Astrocyte (in vitro differentiated cells and primary cell): ENCODE measurements at regions not wholly inside any gene's neighbourhood (a gene's known extent, or its start where the extent isn't known, plus 50 kb on each side); places are given as distances from the start of the nearest gene placed in this dataset.

Source experiments
- DNase-seq: peaks from one replicate; pipeline ENCODE4 v3.0.0-alpha.2; 2010; ENCODE audit warnings: low read depth
- FAIRE-seq: peaks from 2 replicates; lab custom pipeline; 2011; peaks lifted over from hg19 to GRCh38; lab: Jason Lieb, UNC
- H2AFZ ChIP-seq: 2 replicates; pipeline ENCODE4 v1.6.0; 2012; ENCODE audit warnings: low read depth, low read length, inconsistent platforms
- H3K27ac ChIP-seq: 2 replicates; pipeline ENCODE4 v1.5.1; 2011; ENCODE audit warnings: low read depth, low read length, inconsistent platforms
- H3K27me3 ChIP-seq: 2 replicates; pipeline ENCODE4 v1.6.0; 2011; ENCODE audit warnings: low read length, inconsistent platforms; ENCODE audit not compliant: insufficient read depth
- H3K36me3 ChIP-seq: 2 replicates; pipeline ENCODE4 v1.5.1; 2011; ENCODE audit warnings: low read length, inconsistent platforms; ENCODE audit not compliant: insufficient read depth
- H3K4me1 ChIP-seq: 2 replicates; pipeline ENCODE4 v1.5.1; 2011; ENCODE audit warnings: low read length, inconsistent platforms; ENCODE audit not compliant: insufficient read depth
- H3K4me2 ChIP-seq: 2 replicates; pipeline ENCODE4 v1.6.0; 2012; ENCODE audit warnings: low read length, inconsistent platforms
- H3K4me3 ChIP-seq: 2 replicates; pipeline ENCODE4 v1.5.1; 2011; ENCODE audit warnings: low read depth, mild to moderate bottlenecking, low read length, inconsistent platforms; ENCODE audit not compliant: insufficient read depth
- H3K79me2 ChIP-seq: 2 replicates; pipeline ENCODE4 v1.6.0; 2012; ENCODE audit warnings: mild to moderate bottlenecking, low read length, inconsistent platforms; ENCODE audit not compliant: insufficient read depth
- H3K9ac ChIP-seq: 2 replicates; pipeline ENCODE4 v1.6.0; 2012; ENCODE audit warnings: mild to moderate bottlenecking, low read length, inconsistent platforms
- H3K9me3 ChIP-seq: 2 replicates; pipeline ENCODE4 v1.5.1; 2012; ENCODE audit warnings: low read depth, mild to moderate bottlenecking, low read length, inconsistent platforms; ENCODE audit not compliant: insufficient read depth
- H4K20me1 ChIP-seq: 2 replicates; pipeline ENCODE4 v1.6.0; 2012; ENCODE audit warnings: low read length, inconsistent platforms; ENCODE audit not compliant: insufficient read depth
- H3K27ac Mint-ChIP-seq: one replicate; pipeline ENCODE4 v1.8.0; 2021; ENCODE audit warnings: mild to moderate bottlenecking, mixed read lengths; ENCODE audit not compliant: unreplicated experiment
- H3K27me3 Mint-ChIP-seq: one replicate; pipeline ENCODE4 v1.8.0; 2021; ENCODE audit warnings: low read depth, mixed read lengths; ENCODE audit not compliant: unreplicated experiment
- H3K36me3 Mint-ChIP-seq: one replicate; pipeline ENCODE4 v1.8.0; 2021; ENCODE audit warnings: low read depth, mixed read lengths; ENCODE audit not compliant: unreplicated experiment
- H3K4me1 Mint-ChIP-seq: one replicate; pipeline ENCODE4 v1.8.0; 2021; ENCODE audit warnings: low read depth, mixed read lengths; ENCODE audit not compliant: unreplicated experiment
- H3K4me3 Mint-ChIP-seq: one replicate; pipeline ENCODE4 v1.8.0; 2021; ENCODE audit warnings: mild to moderate bottlenecking, moderate library complexity, mixed read lengths; ENCODE audit not compliant: unreplicated experiment
- H3K9me3 Mint-ChIP-seq: one replicate; pipeline ENCODE4 v1.8.0; 2021; ENCODE audit warnings: mild to moderate bottlenecking, mixed read lengths; ENCODE audit not compliant: unreplicated experiment
- EZH2 ChIP-seq: IDR thresholded peaks from 2 replicates; pipeline ENCODE4 v1.6.1; 2012; ENCODE audit warnings: mild to moderate bottlenecking, low read length, inconsistent platforms; ENCODE audit not compliant: insufficient read depth
- TF ChIP-seq, protein P1 (sequence below): IDR thresholded peaks from 2 replicates; pipeline ENCODE4 v1.5.1; 2011; ENCODE audit warnings: low read depth, mild to moderate bottlenecking, inconsistent platforms, low read length, moderate library complexity; ENCODE audit not compliant: insufficient read depth

DNA sequence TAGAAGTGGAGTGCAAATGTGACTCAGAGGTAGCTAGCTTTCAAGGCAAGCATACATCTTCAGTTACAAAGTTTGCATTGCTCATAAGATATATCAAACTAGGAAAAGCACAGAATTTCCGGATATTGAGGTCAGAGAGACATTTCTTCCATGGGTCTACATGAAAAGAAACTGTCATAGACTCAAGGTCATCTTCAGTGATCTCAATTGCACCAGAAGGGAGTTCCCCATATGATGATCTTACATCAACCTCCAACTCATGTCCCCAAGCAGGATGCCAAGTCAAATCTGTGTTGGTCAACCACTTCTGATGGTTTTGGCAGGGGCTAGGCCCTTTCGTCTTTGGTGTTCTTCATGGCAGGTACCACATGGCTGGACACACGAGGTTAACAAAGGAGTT is 459.9 kb upstream of the MAF start:
- H3K9ac ChIP-seq, result no peak overlapping the region

DNA sequence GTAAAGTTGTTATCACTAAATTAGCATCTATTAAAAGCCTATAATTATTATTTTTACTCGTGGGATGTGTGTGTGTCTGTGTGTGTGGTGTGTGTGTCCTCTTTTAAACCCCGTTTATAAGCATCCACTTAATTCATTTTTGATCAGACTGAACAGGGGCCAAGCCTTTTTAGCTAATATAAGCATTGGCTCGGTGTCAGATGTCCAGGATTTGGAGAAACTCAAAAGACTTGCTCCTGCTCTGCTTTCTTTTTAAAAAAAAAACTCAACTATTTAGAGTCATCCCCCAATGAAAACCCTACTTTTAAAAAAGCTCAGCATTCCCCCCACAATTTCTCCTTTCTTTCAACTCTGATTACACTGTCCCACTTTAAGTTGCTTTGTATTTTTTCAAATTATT is 459.3 kb upstream of the MAF start:
- Mint-ChIP-seq H3K27ac (no peak overlapping the region), H3K36me3 (no peaks in the 10 kb centered on the region), H3K4me3 (no peak overlapping the region), H3K27me3 (peaks cover 8% of the 10 kb centered on the region), H3K4me1 (no peaks in the 10 kb centered on the region), H3K9me3 (no peaks in the 10 kb centered on the region)
- H3K27me3 ChIP-seq, result peaks cover 3% of the 10 kb centered on the region
- no peaks in the 10 kb centered on the region for H3K79me2 ChIP-seq
- no peak overlapping the region for H3K9ac ChIP-seq
- H3K4me1 ChIP-seq, result no peaks in the 10 kb centered on the region
- TF ChIP-seq EZH2, result no peak
- TF ChIP-seq, protein P1, sequence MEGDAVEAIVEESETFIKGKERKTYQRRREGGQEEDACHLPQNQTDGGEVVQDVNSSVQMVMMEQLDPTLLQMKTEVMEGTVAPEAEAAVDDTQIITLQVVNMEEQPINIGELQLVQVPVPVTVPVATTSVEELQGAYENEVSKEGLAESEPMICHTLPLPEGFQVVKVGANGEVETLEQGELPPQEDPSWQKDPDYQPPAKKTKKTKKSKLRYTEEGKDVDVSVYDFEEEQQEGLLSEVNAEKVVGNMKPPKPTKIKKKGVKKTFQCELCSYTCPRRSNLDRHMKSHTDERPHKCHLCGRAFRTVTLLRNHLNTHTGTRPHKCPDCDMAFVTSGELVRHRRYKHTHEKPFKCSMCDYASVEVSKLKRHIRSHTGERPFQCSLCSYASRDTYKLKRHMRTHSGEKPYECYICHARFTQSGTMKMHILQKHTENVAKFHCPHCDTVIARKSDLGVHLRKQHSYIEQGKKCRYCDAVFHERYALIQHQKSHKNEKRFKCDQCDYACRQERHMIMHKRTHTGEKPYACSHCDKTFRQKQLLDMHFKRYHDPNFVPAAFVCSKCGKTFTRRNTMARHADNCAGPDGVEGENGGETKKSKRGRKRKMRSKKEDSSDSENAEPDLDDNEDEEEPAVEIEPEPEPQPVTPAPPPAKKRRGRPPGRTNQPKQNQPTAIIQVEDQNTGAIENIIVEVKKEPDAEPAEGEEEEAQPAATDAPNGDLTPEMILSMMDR, result no peak
- no peak overlapping the region for H3K4me3 ChIP-seq
- H4K20me1 ChIP-seq, result no peaks in the 10 kb centered on the region
- H2AFZ ChIP-seq, result no peak overlapping the region
- no peaks in the 10 kb centered on the region for H3K36me3 ChIP-seq
- no peaks in the 10 kb centered on the region for H3K9me3 ChIP-seq
- DNase-seq (no peak), FAIRE-seq (no peak)
- H3K4me2 ChIP-seq, result no peak overlapping the region
- H3K27ac ChIP-seq, result no peak overlapping the region

More for the DNA sequence above, 459.9 kb upstream of the MAF start:
- H3K27ac Mint-ChIP-seq, result no peak overlapping the region
- H3K27me3 Mint-ChIP-seq, result peaks cover 8% of the 10 kb centered on the region
- no peaks in the 10 kb centered on the region for H3K36me3 Mint-ChIP-seq
- H3K4me1 Mint-ChIP-seq, result no peaks in the 10 kb centered on the region
- DNase-seq (no peak), FAIRE-seq (no peak)
- Histone ChIP-seq H3K9me3 (no peaks in the 10 kb centered on the region), H2AFZ (no peak overlapping the region), H3K4me2 (no peak overlapping the region), H3K36me3 (no peaks in the 10 kb centered on the region), H4K20me1 (no peaks in the 10 kb centered on the region), H3K4me3 (no peak overlapping the region), H3K79me2 (no peaks in the 10 kb centered on the region), H3K27ac (no peak overlapping the region), H3K4me1 (no peaks in the 10 kb centered on the region), H3K27me3 (peaks cover 3% of the 10 kb centered on the region)
- TF ChIP-seq, protein P1, result no peak
- TF ChIP-seq EZH2, result no peak
- H3K9me3 Mint-ChIP-seq, result no peaks in the 10 kb centered on the region
- H3K4me3 Mint-ChIP-seq, result no peak overlapping the region

DNA sequence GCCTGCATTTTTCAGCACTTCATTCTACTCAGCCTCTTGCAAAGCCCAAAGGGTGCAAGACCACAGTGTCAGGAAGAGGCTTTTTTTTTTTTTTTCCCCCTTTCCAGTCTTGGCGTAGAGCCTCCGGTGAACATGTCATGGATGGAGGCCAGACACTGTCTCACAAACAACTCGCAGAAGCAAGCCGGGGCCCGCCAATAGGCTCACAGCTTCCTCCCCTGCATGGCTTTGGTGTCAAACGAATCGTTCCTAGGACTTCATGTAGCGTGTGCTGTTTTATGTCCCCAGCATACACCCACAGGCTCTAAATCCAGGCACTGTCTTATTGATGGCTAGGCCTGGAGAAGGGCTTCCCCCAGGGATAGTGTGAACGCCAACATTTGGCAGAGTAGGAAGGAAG is 457.7 kb upstream of the MAF start:
- H3K4me3 ChIP-seq, result no peak overlapping the region
- no peaks in the 10 kb centered on the region for H3K36me3 ChIP-seq
- no peaks in the 10 kb centered on the region for H3K9me3 ChIP-seq
- no peaks in the 10 kb centered on the region for H3K36me3 Mint-ChIP-seq
- FAIRE-seq, result no peak
- H3K27ac ChIP-seq, result no peak overlapping the region
- H3K27me3 ChIP-seq, result peaks cover 3% of the 10 kb centered on the region
- H3K4me1 Mint-ChIP-seq, result no peaks in the 10 kb centered on the region
- H3K4me2 ChIP-seq, result no peak overlapping the region
- H3K4me3 Mint-ChIP-seq, result no peak overlapping the region
- H3K9ac ChIP-seq, result no peak overlapping the region
- no peaks in the 10 kb centered on the region for H3K79me2 ChIP-seq
- no peak overlapping the region for H2AFZ ChIP-seq
- TF ChIP-seq, protein P1, result no peak
- no peak for TF ChIP-seq EZH2
- no peaks in the 10 kb centered on the region for H3K9me3 Mint-ChIP-seq
- H3K4me1 ChIP-seq, result no peaks in the 10 kb centered on the region
- no peak for DNase-seq
- no peaks in the 10 kb centered on the region for H4K20me1 ChIP-seq
- H3K27me3 Mint-ChIP-seq, result peaks cover 8% of the 10 kb centered on the region
- no peak overlapping the region for H3K27ac Mint-ChIP-seq
